Myocyte (in vitro differentiated cells): ENCODE measurements at regions not wholly inside any gene's neighbourhood (a gene's known extent, or its start where the extent isn't known, plus 50 kb on each side); places are given as distances from the start of the nearest gene placed in this dataset.
"Not testable (repeated sequence)": the region's sequence is repeated elsewhere in the genome, so short reads cannot be mapped to it uniquely, and the experiment has no call there.

Source experiments
- DNase-seq: peaks from one replicate; pipeline ENCODE4 v3.0.0-alpha.2; 2012; ENCODE audit warnings: low read depth

- DNase-seq = not testable (repeated sequence)
These were observed 71.0 kb upstream of the SH3GLB1 start for GRCh38 chr1:86633306-86633838.

- no peak for DNase-seq
These were observed 70.5 kb upstream of the SH3GLB1 start for GRCh38 chr1:86633921-86634320.

- DNase-seq = no peak
These were observed 67.5 kb upstream of the SH3GLB1 start for GRCh38 chr1:86636898-86637297.

- DNase-seq = no peak
These were observed 64.2 kb upstream of the SH3GLB1 start for GRCh38 chr1:86640161-86640670.

- DNase-seq = no peak
These were observed 63.1 kb upstream of the SH3GLB1 start for GRCh38 chr1:86641318-86641717.

- DNase-seq = not testable (repeated sequence)
These were observed 59.7 kb upstream of the SH3GLB1 start for GRCh38 chr1:86644655-86645054.

GRCh38 chr1:86645851-86646250 lies 58.5 kb upstream of the SH3GLB1 start:
- DNase-seq = no peak

GRCh38 chr1:86646256-86646655 lies 58.1 kb upstream of the SH3GLB1 start:
- DNase-seq = no peak

- peak; percentile 41 for DNase-seq
These were observed 56.1 kb upstream of the SH3GLB1 start for GRCh38 chr1:86648255-86648654.

- no peak for DNase-seq
These were observed 54.8 kb upstream of the SH3GLB1 start for GRCh38 chr1:86649618-86650017.

GRCh38 chr1:86650065-86650464 lies 54.3 kb upstream of the SH3GLB1 start:
- DNase-seq = no peak
